ENCODE measurements at regions not wholly inside any gene's neighbourhood (a gene's known extent, or its start where the extent isn't known, plus 50 kb on each side); places are given as distances from the start of the nearest gene placed in this dataset.

GRCh38 chr4:166259081-166259480 is 386.0 kb downstream of the TLL1 start:
- no peak overlapping the region for H3K27ac ChIP-seq (ENCODE audit: extremely low read depth, low read depth, low read length)
- no peak overlapping the region for H3K4me3 ChIP-seq (ENCODE audit: low read depth, low read length)
- CTCF ChIA-PET, result no interaction called here
- TF ChIP-seq ZNF398 (tag by site-specific recombination; IDR thresholded peaks at IDR 0.05) (no peak), ZFHX2 (tag by site-specific recombination; conservative IDR thresholded peaks at IDR 0.05) (no peak), ZNF19 (tag by site-specific recombination; IDR thresholded peaks at IDR 0.05; ENCODE audit: low read depth) (no peak), ZNF274 (IDR thresholded peaks at IDR 0.05; ENCODE audit: low read length) (no peak), ZNF274 (tag by site-specific recombination; IDR thresholded peaks at IDR 0.05; ENCODE audit: borderline replicate concordance) (no peak), ZNF488 (tag by site-specific recombination; IDR thresholded peaks at IDR 0.05) (no peak), ZNF138 (tag by site-specific recombination; IDR thresholded peaks at IDR 0.05; ENCODE audit: borderline replicate concordance) (no peak), HOXC10 (CRISPR knock-in tag; IDR thresholded peaks at IDR 0.05) (no peak), ZNF596 (tag by site-specific recombination; IDR thresholded peaks at IDR 0.05) (no peak), ZNF530 (tag by site-specific recombination; IDR thresholded peaks at IDR 0.05; ENCODE audit: low read depth) (no peak), ZNF26 (tag by site-specific recombination; IDR thresholded peaks at IDR 0.05) (no peak), YY1 (tag by site-specific recombination; IDR thresholded peaks at IDR 0.05) (no peak), ZNF18 (tag by site-specific recombination; IDR thresholded peaks at IDR 0.05) (no peak), ZBTB17 (tag by site-specific recombination; IDR thresholded peaks at IDR 0.05) (no peak), ZNF132 (tag by site-specific recombination; IDR thresholded peaks at IDR 0.05; ENCODE audit: borderline replicate concordance) (no peak), ZNF354C (tag by site-specific recombination; IDR thresholded peaks at IDR 0.05; ENCODE audit: borderline replicate concordance, low read depth) (no peak), ZNF155 (tag by site-specific recombination; IDR thresholded peaks at IDR 0.05) (no peak), ZNF555 (tag by site-specific recombination; conservative IDR thresholded peaks at IDR 0.05) (no peak)
- POLR2A ChIA-PET, result no interaction called here
- no peaks in the 10 kb centered on the region for H3K4me1 ChIP-seq (ENCODE audit: control insufficient read depth, insufficient read depth, low read length)
- H3K9me3 ChIP-seq (ENCODE audit: control insufficient read depth, insufficient read depth, low read depth, low read length), result no peaks in the 10 kb centered on the region
- H3K36me3 ChIP-seq (ENCODE audit: control insufficient read depth in 2 of 2, insufficient read depth in 1 of 2, low read length in 2 of 2), result no peaks in the 10 kb centered on the region

GRCh38 chr4:166274136-166274761 is 401.2 kb downstream of the TLL1 start:
- no peaks in the 10 kb centered on the region for H3K36me3 ChIP-seq (ENCODE audit: control insufficient read depth in 2 of 2, insufficient read depth in 1 of 2, low read length in 2 of 2)
- H3K27ac ChIP-seq (ENCODE audit: extremely low read depth, low read depth, low read length), result no peak overlapping the region
- ChIA-PET CTCF (interaction anchor here (0.6 kb wide), 1 partner anchor 789 kb away, joined by 5 read pairs; no protein-coding TSS in a partner anchor), POLR2A (no interaction called here)
- H3K9me3 ChIP-seq (ENCODE audit: control insufficient read depth, insufficient read depth, low read depth, low read length), result no peaks in the 10 kb centered on the region
- no peak overlapping the region for H3K4me3 ChIP-seq (ENCODE audit: low read depth, low read length)
- no peaks in the 10 kb centered on the region for H3K4me1 ChIP-seq (ENCODE audit: control insufficient read depth, insufficient read depth, low read length)
- TF ChIP-seq ZNF624 (tag by site-specific recombination; IDR thresholded peaks at IDR 0.05) (no peak), SP3 (tag by site-specific recombination; IDR thresholded peaks at IDR 0.05) (no peak), ZNF239 (tag by site-specific recombination; IDR thresholded peaks at IDR 0.05) (no peak), ZNF114 (tag by site-specific recombination; IDR thresholded peaks at IDR 0.05) (no peak), ZNF830 (tag by site-specific recombination; IDR thresholded peaks at IDR 0.05; ENCODE audit: low read depth) (no peak), ZNF404 (tag by site-specific recombination; IDR thresholded peaks at IDR 0.05) (no peak), ZNF654 (tag by site-specific recombination; IDR thresholded peaks at IDR 0.05; ENCODE audit: low read depth) (no peak), PATZ1 (tag by site-specific recombination; IDR thresholded peaks at IDR 0.05) (no peak), ZSCAN23 (tag by site-specific recombination; IDR thresholded peaks at IDR 0.05) (no peak), ZNF169 (tag by site-specific recombination; IDR thresholded peaks at IDR 0.05) (no peak), MEIS1 (CRISPR knock-in tag; IDR thresholded peaks at IDR 0.05; ENCODE audit: borderline replicate concordance) (no peak)
